ENCODE measurements at regions not wholly inside any gene's neighbourhood (a gene's known extent, or its start where the extent isn't known, plus 50 kb on each side); places are given as distances from the start of the nearest gene placed in this dataset.

DNA sequence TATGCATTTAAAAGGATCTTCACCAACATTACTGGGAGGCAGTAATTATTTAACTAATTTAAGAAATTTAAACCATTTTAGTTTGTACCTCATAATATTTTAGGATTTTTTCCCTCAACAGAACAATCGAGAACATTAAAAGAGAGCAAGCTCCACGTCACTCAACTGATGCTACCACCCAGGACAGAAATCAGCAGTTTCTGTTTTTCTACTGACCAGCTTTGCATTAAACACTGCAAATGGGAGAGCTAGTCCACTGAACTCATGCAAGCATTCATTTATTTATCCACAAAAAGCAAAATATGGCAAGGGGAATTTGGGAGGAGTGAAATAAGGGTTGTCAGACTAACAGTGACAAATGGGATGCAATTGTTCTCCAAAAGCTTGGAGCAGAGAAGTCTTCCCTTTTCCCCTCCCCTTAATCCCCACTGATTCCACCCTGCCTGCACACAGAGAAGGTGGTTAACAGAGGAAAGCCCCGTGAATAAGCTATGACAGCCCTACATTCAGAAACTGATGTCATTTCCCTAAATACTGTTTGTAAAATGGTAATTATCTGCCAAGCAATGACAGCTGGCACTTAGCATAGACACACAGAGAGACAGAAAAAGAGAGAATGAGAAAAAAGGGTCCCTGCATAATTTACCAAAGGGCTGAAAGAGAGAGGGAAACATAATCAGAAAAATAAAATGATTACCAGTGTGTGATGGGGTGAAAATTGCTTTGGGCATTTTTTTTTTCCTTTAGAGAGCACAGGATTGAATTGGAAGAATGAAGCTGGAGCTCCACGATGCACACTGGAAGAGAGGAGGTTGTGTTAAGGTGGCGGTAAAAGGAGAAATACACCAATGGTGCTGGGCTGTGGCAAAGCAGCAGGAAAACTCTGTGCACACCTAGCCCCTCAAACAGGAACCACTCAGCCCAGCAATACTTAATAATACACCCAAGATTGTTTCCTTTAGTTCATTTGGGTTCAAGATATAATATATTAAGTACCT, 777.4 kb downstream of the TUSC7 start:
- in situ Hi-C loops (cut with MboI; ENCODE audit: low sequenced_read_pairs), result no loop called here

DNA sequence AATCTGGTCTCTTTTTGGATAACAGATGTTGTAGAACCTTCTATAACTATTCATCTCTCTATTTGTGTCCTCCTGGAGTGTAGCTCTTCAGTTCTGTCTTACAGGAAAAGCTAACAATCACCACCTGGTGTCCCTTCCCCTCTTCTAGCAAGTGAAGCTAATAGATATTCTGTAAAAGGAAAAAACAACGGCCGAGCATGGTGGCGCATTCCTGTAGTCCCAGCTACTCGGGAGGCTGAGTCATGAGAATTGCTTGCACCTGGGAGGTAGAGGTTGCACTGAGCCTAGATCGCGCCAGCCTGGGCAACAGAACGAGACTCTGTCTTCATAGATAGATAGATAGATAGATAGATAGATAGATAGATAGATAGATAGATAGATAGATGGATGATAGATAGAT, 779.4 kb downstream of the TUSC7 start:
- in situ Hi-C loops (cut with MboI; ENCODE audit: low sequenced_read_pairs), result no loop called here

DNA sequence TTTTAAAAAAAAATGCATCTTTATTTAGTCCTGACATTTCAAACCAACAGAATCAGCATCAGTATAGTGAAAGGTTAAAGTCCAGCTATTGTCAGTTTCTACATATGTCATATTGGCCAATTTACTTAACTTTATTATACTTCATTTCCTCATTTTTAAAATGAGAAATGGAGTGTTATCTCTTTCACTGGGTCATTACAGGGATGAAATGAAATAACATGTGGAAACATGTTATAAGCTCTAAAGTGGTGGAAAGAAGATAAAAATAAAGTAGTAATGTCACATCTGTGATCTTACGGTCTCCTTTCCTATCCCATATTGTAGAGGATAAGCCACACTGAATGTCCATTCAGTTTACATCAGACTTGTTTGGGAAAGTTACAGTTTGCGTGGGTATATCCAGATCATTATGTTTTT, 780.1 kb downstream of the TUSC7 start:
- in situ Hi-C loops (cut with MboI; ENCODE audit: low sequenced_read_pairs), result no loop called here

DNA sequence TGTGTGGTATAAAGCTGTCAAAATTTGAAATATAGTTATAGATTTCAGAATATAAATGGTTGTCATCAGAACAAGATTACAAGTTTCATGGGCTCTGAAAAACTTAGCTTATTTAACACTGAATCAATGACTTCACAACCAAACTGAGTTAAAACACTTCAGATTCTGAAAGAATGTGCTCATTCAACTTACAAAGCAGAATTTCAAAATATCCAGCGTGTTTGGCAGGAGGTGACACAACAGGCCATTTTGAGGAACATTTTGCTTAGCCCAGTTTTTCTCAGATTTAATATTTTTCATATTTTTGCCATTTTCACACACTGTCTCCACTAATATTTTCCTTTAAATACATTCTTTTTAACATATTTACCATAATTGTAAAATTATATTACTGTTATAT, 781.1 kb downstream of the TUSC7 start:
- in situ Hi-C loops (cut with MboI; ENCODE audit: low sequenced_read_pairs), result no loop called here

DNA sequence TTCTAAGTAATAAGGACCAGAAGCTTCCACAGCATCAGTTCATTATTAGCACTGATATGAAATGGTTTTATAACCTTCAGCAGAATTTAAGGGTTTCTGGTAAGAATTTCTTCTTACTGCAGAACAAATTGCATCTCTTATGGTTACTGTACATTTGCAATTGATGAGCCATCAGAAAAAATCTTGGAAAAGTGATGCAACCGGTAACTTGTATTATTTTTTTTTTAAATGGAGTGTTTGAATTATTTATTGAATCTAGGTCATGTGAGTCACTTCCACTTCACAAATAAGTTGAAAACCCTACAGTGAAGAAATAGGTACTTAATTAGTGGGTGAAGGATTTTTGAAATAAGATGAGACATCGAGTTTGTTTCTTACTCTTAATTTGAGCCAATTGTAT, 786.0 kb downstream of the TUSC7 start:
- in situ Hi-C loops (cut with MboI; ENCODE audit: low sequenced_read_pairs), result no loop called here

DNA sequence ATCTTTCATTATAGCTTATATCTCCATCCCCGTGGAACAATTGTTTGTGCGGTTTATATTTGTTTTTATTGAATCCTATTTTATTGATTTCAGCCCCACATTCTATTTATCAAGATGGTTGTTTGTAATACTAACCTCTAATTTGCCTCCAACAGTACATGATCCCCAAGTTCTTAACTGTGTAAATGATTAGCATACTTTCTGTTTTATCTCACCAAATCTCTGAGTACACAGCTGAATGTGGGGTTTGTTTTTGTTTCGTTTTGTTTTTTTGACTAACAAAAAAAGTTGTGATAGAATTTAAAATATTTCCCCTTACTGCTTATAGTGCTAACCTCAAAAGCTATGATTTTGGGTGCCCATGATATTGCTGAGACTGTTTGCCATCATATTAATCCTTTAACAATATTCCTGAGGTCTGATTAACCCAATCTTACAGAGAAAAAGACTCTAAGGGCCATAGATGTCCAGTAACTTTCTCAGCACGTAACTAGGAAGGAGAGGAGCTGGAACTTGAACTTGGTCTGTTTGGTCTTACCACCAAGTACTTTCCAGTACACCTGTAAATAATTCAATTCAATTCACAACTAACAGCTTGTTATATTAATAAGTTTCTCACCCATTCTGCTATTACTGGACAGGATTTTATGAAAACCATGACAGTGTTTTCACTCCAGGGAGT, 789.8 kb downstream of the TUSC7 start:
- in situ Hi-C loops (cut with MboI; ENCODE audit: low sequenced_read_pairs), result no loop called here

DNA sequence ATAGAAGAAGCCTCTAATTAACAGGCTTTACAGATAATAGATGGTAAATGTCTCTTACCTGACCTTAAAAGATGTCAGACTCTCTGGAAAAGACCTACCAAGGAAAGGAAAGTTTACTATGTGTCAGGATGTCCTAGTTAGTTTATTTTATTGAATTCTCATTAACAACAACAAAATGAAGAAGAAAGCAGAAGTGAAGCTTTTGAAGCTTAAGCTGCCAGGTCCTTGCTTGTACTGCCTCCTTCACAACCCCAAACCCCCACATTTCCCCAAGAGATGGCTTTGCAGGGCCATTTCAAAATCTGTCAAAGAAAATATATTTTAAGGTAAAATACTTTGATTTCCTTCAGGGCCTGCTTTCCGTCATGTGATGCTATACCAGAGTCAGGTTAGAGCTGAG, 798.4 kb downstream of the TUSC7 start:
- in situ Hi-C loops (cut with MboI; ENCODE audit: low sequenced_read_pairs), result no loop called here

DNA sequence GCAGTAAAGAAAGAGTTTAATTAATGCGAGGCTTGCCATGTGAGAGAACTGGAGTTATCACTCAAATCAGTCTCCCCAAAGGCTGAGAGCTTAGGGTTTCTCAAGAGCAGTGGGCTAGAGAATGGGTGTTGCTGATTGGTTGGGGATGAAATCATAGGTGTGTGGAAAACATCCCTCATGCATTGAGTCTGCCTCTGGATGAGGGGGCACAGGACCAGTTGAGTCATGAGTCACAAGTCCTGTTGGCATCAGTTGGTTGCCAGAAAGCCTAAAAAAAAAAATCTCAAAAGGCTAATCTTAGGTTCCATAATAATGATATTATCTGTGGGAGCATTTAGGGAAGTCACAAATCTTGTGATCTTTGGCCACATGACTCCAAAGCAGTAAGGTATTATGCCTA, 800.3 kb downstream of the TUSC7 start:
- in situ Hi-C loops (cut with MboI; ENCODE audit: low sequenced_read_pairs), result no loop called here

DNA sequence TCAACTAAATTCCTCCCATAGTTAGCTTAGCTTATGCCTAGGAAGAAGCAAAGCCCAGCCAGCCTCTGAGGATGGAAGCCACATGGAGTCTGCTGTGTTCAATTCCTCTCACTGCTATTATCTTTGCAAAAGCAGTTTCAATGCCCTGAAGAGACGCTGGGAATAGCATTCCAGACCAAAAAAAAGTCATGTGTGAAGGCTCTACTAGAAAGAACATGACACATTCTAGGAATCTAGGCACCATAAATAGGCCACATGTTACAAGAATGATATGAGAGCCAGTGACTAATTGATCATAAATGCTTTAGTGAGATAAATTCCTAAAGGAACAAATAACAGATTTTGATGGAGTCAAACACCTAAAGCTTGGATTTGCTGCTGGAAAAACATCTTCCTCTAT, 800.8 kb downstream of the TUSC7 start:
- in situ Hi-C loops (cut with MboI; ENCODE audit: low sequenced_read_pairs), result no loop called here

DNA sequence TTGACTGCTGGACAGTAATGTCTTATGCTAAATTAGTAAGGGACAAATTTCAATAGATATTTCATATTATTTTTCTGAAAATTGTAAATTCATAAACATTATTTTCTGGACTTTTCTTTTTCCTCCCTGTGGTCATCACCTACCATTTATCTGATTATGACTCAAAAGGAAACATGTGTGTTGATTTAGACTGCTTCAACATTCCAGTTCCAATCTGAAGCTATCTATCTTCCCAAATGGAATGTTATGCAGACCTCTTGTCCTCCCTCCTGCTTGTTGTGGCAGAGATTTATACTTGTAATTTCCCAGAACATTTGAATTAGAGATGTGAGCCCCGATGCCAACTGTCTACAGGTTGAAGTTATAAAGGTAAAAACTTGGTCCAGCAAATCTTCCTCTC, 803.4 kb downstream of the TUSC7 start:
- in situ Hi-C loops (cut with MboI; ENCODE audit: low sequenced_read_pairs), result no loop called here

DNA sequence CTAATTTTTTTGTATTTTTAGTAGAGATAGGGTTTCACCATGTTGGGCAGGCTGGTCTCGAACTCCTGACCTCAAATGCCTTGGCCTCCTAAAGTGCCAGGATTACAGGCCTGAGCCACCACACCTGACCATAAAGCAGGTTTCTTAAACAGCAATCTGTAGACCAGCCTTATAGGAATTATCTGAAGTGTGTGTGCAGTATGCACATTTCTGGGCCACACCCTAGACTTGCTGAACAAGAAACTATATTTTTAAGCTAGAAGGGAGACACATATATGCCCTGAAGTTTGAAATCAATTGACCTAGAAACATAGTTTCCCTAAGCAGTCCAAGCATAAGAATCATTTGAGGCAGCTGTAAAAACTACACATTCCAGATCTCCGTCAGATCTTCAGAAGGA, 805.7 kb downstream of the TUSC7 start:
- in situ Hi-C loops (cut with MboI; ENCODE audit: low sequenced_read_pairs), result no loop called here

DNA sequence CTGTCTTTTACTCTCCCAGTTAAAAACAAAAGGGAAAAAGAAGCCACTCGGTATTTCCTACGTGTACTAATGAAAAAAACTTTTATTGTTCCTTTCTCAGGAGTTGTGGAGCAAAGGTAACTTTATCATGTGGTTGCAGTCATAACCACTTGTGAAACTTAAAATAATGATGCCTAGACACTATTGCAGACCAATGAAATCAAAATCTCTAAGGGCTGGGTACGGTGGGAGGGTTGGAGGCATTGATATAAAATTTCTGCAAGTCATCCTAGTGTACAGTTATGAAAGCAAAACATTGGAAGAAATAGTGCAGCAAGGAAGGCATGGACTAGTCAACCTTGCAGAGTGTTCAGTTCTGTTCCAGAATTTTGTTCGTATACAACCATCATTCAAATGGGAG, 808.8 kb downstream of the TUSC7 start:
- in situ Hi-C loops (cut with MboI; ENCODE audit: low sequenced_read_pairs), result no loop called here

DNA sequence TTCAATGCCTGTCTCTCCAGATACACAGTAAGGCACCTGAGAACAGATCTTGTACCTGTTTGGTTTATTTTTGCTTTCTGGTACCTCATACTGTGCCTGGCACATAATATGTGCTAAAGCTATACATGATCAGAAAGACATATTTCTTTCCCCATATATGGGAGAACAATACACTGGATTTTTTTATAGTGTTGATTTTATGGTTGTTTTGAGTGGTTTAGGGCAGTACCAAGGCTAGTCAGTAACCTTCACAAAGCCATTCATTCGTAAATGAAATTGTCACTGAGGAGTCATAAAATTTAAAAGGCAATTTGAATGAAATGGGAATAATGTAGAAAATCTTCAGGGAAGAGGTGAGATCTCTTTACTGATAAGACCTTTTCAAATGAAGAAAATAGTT, 810.2 kb downstream of the TUSC7 start:
- in situ Hi-C loops (cut with MboI; ENCODE audit: low sequenced_read_pairs), result no loop called here

DNA sequence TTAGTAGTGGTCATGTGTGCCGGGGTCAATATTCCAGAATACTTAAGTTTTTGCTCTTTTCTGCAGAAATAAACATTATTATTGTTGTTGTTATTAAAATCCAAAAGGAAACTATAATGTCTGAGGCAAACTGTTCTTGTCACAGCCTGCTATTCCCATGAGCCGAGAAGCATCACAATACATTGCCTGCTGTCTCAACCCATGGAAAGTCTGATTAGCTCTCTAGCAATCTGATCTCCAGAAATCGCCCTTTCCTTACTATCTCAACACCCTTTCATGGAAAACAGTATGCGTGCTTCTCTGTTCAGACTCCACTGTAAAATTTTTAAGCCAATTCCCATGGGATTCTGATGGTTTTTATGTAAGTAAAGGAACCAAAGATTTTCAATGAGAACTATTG, 811.0 kb downstream of the TUSC7 start:
- in situ Hi-C loops (cut with MboI; ENCODE audit: low sequenced_read_pairs), result no loop called here

DNA sequence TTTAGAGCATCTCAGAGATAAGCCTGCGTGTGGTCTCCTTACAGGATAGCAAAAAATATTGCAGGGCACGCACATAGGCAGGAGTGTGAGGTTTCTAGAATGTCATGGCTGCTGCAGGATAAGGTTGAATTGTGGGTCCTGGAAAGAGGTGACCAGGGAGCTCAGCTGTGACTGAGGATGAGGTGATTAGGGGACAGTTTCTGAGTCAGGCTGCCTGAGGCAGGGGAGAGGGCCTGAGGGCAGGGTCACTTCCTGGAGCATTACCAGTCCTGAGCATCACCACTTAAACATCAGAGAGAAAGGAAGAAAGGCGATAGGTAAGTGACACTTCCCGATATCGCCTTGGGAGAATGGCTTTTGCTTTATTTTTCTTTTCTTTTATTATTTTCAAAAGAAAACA, 813.8 kb downstream of the TUSC7 start:
- in situ Hi-C loops (cut with MboI; ENCODE audit: low sequenced_read_pairs), result no loop called here

DNA sequence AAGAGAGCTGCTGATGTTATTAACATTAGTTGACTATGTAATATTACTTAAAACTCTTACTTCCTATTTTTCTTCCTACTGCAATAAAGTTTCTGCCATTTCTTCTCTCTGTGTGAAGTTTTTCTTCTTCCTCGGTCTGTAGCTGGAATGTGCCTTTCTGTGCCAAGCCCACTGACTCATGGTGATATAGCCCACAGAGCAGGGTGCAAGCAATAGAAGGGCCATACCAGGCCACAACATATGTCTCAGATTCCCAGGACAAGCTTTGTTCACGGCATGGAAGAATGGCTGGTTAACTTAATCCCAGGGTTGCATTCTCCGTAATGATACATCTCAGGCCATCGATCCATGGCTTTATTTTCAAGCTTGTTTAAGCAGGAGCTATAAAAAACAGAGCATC, 815.3 kb downstream of the TUSC7 start:
- in situ Hi-C loops (cut with MboI; ENCODE audit: low sequenced_read_pairs), result no loop called here

DNA sequence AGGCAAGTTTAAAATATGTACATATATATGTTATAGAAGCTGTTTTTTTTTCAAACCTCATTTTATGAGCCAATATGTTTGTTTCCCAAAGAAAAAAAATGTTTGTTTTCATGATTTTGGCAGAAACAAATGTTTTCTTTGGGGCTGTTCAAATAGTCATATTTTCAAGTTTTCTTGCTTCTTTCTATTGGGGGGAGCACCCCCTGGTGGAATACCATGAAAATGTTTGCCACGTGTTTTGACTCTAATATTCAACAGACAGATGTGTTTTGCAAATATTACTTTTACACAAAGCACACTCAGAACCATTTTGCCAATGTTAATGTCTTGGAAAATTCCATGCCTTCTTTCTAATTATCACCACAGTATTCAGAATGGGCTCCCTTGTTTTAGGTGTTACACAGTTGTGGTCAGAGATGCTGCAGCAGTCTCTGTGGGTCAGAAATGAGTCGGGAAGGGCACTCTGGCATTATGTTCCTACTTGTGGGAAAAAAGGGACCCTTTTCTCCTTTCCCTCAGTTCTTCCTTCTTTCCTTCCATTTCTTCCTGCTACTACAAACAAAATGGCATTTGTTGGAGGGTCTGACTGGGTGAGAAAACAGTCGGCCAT, 817.0 kb downstream of the TUSC7 start:
- in situ Hi-C loops (cut with MboI; ENCODE audit: low sequenced_read_pairs), result no loop called here

DNA sequence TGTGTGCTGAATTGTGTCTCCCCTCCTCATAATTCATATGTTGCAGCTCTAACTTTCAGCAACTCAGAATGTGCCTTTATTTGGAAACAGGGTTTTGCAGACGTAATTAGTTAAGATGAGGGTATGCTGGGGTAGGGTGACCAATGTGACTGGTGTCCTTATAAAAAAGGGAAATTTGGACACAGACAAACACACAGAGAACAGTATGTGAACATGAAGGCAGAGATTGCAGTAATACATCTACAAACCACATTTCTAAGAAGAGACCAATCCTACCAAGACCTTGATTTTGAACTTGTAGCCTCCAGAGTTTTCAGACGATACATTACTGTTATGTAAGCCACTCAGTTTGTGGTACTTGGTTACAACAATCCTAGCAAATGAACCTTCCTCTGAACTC, 817.8 kb downstream of the TUSC7 start:
- in situ Hi-C loops (cut with MboI; ENCODE audit: low sequenced_read_pairs), result no loop called here

DNA sequence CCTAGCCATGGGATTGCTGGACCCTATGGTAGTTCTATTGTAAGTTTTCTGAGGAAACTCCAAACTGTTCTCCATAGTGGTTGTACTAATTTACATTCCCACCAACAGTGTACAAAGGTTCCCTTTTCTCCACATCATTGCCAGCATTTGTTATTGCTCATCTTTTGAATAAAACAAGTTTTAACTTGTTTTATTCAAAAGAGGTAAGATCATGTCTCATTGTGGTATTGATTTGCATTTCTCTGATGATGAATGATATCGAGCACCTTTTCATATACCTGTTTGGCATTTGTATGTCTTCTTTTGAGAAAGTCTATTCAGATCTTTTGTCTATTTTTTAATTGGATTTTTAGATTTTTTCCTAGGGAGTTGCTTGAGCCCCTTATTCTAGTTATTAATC, 819.1 kb downstream of the TUSC7 start:
- in situ Hi-C loops (cut with MboI; ENCODE audit: low sequenced_read_pairs), result no loop called here

DNA sequence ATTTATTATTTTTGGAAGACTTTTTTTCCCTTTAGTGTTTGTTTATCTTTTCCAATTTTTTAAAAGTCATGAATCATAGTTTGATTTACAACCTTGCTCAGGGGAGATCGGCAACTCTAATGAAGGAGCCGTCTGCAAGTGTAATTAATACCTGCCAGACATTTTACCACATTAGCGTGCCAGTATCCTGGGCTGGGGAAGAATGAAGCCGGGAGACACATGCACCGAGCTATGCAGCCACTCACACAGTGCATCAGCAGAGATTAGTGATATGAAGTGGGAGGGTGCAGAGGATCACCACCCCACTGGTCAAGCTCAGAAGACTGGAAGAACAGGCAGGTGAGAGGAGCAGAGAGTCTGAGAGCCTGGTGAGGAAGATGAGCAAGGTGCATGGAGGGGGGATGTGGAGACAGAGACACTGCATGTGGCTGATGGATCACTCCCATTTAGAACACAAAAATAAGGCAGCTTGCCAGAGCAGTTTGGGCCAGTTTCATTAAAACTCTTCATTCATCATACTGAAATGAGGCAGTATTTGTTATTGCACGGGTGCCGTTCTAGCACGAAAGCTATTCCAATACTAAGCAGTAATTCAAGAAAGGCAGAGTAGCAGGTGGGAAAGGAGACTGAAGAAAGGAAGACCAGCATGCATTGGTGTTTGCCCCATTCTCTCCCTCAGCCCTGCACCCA, 821.6 kb downstream of the TUSC7 start:
- in situ Hi-C loops (cut with MboI; ENCODE audit: low sequenced_read_pairs), result no loop called here

DNA sequence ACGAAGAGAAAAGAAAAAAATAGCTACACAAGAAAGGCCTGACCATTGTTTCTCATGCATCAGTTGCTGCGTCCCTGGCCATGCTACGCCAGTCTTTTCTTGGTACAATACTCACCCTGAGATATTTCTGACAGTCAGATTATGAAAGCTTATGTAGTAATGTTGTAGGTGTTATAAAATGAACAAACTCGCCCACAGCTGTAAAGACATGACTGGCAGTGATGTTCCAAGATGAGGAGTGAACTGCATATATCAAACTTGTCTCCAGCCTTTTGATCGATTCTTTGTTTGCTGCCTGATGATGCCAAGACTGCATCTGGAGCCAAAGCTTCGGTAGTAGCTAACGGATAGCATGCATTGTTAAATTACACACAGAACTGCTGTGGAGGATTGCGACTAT, 822.7 kb downstream of the TUSC7 start:
- in situ Hi-C loops (cut with MboI; ENCODE audit: low sequenced_read_pairs), result no loop called here

Measured in HL-60/S4 treated with phorbol 12-myristate 13-acetate at 8.2 ng/mL for 4 days and 3 days (cell line).